ENCODE measurements at regions not wholly inside any gene's neighbourhood (a gene's known extent, or its start where the extent isn't known, plus 50 kb on each side); places are given as distances from the start of the nearest gene placed in this dataset.

DNA sequence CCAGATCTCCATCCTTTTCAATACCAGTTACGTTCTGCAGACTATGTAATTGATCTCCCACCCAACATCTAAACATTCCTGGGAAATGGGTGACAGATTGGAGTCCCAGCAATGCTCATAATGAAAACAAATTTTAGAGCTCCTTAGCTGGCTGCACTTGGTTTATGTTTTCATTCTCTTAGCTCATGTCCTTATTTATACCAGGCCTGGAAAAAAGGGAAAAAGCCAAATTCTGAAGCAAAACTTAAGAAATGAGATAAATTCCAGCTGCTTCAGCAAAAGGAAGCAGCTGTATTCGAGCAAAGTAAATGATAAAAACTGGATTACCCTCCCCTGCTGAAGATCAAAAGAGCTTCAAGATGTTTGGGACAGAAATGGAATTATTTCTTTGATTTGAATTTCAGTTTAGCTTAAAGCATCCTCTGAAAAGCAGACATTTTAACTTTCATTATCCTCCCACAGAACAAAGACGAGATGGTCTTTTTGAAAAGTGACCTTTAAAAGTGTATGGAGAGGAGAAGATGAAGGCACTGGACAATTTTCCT, 196.5 kb upstream of the THUMPD2 start:
- TF ChIP-seq FOXP2 (optimal IDR thresholded peaks at IDR 0.05; ENCODE audit: borderline replicate concordance, extremely low read depth, extremely low read length, insufficient read depth) (no peak), POLR2AphosphoS5 (IDR thresholded peaks at IDR 0.05; ENCODE audit: low read depth, low read length) (no peak), TAF1 (IDR thresholded peaks at IDR 0.05; ENCODE audit: borderline replicate concordance, insufficient read depth, low read length) (no peak), SIN3A (IDR thresholded peaks at IDR 0.05; ENCODE audit: borderline replicate concordance, insufficient read depth, low read length) (no peak)
- TF ChIP-seq, protein P1, sequence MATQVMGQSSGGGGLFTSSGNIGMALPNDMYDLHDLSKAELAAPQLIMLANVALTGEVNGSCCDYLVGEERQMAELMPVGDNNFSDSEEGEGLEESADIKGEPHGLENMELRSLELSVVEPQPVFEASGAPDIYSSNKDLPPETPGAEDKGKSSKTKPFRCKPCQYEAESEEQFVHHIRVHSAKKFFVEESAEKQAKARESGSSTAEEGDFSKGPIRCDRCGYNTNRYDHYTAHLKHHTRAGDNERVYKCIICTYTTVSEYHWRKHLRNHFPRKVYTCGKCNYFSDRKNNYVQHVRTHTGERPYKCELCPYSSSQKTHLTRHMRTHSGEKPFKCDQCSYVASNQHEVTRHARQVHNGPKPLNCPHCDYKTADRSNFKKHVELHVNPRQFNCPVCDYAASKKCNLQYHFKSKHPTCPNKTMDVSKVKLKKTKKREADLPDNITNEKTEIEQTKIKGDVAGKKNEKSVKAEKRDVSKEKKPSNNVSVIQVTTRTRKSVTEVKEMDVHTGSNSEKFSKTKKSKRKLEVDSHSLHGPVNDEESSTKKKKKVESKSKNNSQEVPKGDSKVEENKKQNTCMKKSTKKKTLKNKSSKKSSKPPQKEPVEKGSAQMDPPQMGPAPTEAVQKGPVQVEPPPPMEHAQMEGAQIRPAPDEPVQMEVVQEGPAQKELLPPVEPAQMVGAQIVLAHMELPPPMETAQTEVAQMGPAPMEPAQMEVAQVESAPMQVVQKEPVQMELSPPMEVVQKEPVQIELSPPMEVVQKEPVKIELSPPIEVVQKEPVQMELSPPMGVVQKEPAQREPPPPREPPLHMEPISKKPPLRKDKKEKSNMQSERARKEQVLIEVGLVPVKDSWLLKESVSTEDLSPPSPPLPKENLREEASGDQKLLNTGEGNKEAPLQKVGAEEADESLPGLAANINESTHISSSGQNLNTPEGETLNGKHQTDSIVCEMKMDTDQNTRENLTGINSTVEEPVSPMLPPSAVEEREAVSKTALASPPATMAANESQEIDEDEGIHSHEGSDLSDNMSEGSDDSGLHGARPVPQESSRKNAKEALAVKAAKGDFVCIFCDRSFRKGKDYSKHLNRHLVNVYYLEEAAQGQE (IDR thresholded peaks at IDR 0.05; ENCODE audit: insufficient read depth in 1 of 2, low read depth in 2 of 2, low read length in 2 of 2), result no peak

DNA sequence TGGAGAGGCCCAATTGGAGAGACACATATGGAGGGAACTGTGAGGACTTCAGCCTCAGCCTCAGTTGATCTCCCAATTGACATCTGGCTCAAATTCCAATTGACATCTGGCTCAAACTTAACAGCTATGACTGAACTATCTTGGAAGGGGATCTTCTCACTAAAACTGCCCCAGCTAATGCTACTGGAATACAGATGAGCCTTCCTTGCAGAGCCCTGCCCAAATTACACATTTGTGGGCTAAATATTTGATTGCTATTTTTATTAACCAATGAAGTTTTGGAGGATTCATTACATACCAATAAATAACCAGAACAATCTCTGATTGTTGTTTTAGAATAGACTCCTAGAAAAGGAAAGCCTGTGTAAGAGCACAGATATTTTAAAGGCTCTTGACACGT, 189.0 kb upstream of the THUMPD2 start:
- TF ChIP-seq, protein P1 (IDR thresholded peaks at IDR 0.05; ENCODE audit: insufficient read depth in 1 of 2, low read depth in 2 of 2, low read length in 2 of 2), result no peak
- no peak for TF ChIP-seq POLR2AphosphoS5 (IDR thresholded peaks at IDR 0.05; ENCODE audit: low read depth, low read length)

DNA sequence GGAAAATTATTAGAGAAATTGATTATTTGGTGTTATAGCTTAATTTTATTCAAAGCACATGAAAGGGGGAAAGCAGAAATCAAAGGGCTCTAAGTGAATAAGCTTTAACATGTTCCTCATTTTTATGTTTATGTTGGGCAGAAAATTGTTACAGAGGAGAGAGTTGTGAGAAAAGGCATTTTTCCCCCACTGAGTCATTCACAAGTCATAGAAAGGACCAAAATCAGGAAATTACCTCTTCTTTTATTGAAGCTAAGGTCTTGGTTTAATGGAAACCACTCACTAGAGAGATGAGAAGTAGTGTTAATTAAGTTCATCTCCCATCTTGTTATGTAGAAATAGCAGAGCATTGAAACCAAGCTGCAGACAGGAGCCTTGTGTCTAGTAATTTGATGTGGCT, 175.3 kb upstream of the THUMPD2 start:
- TF ChIP-seq SIN3A (IDR thresholded peaks at IDR 0.05; ENCODE audit: borderline replicate concordance, insufficient read depth, low read length) (no peak), POLR2AphosphoS5 (IDR thresholded peaks at IDR 0.05; ENCODE audit: low read depth, low read length) (no peak), TAF1 (IDR thresholded peaks at IDR 0.05; ENCODE audit: borderline replicate concordance, insufficient read depth, low read length) (no peak), FOXP2 (optimal IDR thresholded peaks at IDR 0.05; ENCODE audit: borderline replicate concordance, extremely low read depth, extremely low read length, insufficient read depth) (no peak)
- TF ChIP-seq, protein P1 (IDR thresholded peaks at IDR 0.05; ENCODE audit: insufficient read depth in 1 of 2, low read depth in 2 of 2, low read length in 2 of 2), result no peak

DNA sequence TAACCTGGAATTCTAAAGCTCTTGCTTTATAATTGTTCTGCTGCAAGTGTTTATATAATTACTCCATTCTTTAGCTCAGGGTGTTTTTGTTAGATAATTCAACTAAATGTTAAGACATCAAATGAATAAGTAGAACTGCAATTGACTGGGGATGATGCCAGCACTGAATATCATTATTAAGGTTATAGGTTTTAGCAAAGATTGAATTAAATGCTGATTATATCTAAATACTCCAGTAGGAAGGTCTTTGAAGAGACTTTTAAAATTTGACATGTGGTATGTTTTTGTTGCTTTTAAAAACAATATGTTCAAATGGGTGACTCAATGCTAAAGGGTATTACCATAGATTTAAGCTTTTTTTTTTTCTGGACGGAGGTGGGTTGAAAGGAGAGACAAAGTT, 170.1 kb upstream of the THUMPD2 start:
- TF ChIP-seq, protein P1 (IDR thresholded peaks at IDR 0.05; ENCODE audit: insufficient read depth in 1 of 2, low read depth in 2 of 2, low read length in 2 of 2), result no peak
- TF ChIP-seq POLR2AphosphoS5 (IDR thresholded peaks at IDR 0.05; ENCODE audit: low read depth, low read length) (no peak), FOXP2 (optimal IDR thresholded peaks at IDR 0.05; ENCODE audit: borderline replicate concordance, extremely low read depth, extremely low read length, insufficient read depth) (no peak), TAF1 (IDR thresholded peaks at IDR 0.05; ENCODE audit: borderline replicate concordance, insufficient read depth, low read length) (no peak), SIN3A (IDR thresholded peaks at IDR 0.05; ENCODE audit: borderline replicate concordance, insufficient read depth, low read length) (no peak)
